ENCODE measurements at regions not wholly inside any gene's neighbourhood (a gene's known extent, or its start where the extent isn't known, plus 50 kb on each side); places are given as distances from the start of the nearest gene placed in this dataset.

- TF ChIP-seq CTCF (IDR thresholded peaks at IDR 0.05) (no peak), EZH2phosphoT487 (IDR thresholded peaks at IDR 0.05) (no peak)
Measured at GRCh38 chr6:155830531-155830930, 374.9 kb upstream of the NOX3 start.

Data from neural progenitor cell (in vitro differentiated cells).